Skeletal muscle tissue (tissue), 3 donors: ENCODE measurements at regions not wholly inside any gene's neighbourhood (a gene's known extent, or its start where the extent isn't known, plus 50 kb on each side); places are given as distances from the start of the nearest gene placed in this dataset.
"Not testable (repeated sequence)": the region's sequence is repeated elsewhere in the genome, so short reads cannot be mapped to it uniquely, and the experiment has no call there.

Experiments used
- H3K27ac ChIP-seq: one replicate; pipeline ENCODE4 v1.7.0; 2013; ENCODE audit warnings: mild to moderate bottlenecking, low read depth, low read length, inconsistent platforms
- H3K27me3 ChIP-seq, 3 donors: one replicate each; pipeline ENCODE4 v1.7.0; 2013; ENCODE audit warnings: low read length in 3 of 3; ENCODE audit not compliant: control insufficient read depth in 3 of 3, insufficient read depth in 3 of 3
- H3K36me3 ChIP-seq, 3 donors: one replicate each; pipeline ENCODE4 v1.7.0; 2013; ENCODE audit warnings: low read length in 3 of 3; ENCODE audit not compliant: control insufficient read depth in 3 of 3, insufficient read depth in 3 of 3
- H3K4me1 ChIP-seq, 3 donors: one replicate each; pipeline ENCODE4 v1.7.0; 2013; ENCODE audit warnings: low read length in 3 of 3, mild to moderate bottlenecking in 3 of 3; ENCODE audit not compliant: control insufficient read depth in 3 of 3, insufficient read depth in 3 of 3
- H3K4me3 ChIP-seq, 3 donors: one replicate each; pipeline ENCODE4 v1.7.0; 2013; ENCODE audit warnings: low read length in 3 of 3
- H3K9ac ChIP-seq, 3 donors: one replicate each; pipeline ENCODE4 v1.7.0; 2013; ENCODE audit warnings: low read length in 3 of 3, mild to moderate bottlenecking in 3 of 3, moderate library complexity in 2 of 3, low read depth in 1 of 3
- H3K9me3 ChIP-seq, 3 donors: one replicate each; pipeline ENCODE4 v1.7.0; 2013; ENCODE audit warnings: low read length in 3 of 3; ENCODE audit not compliant: control insufficient read depth in 3 of 3
- donor health status: Osteomylitis.

DNA sequence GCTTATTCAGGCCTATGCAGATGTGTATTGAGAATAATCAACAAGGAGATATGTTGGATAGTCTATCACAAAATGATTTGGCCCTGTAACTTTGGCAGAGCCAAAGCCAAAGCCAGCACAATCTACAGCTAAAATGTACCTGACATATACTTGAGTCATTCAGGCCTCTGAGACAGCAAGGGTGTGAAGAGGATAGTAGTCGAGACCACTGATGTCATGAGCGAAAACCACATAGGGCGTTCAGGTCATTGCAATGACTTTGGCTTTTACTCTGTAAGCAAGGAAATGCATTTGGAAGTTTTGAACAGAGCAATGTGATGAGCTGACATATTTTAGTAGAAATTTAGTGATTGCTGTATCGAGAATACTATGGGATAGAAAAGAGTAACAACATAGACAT lies 579.6 kb downstream of the AMY1C start:
- Histone ChIP-seq H3K4me3 (no peak overlapping the region), H3K9me3 (no peaks in the 10 kb centered on the region), H3K36me3 (no peaks in the 10 kb centered on the region), H3K27me3 (no peaks in the 10 kb centered on the region), H3K4me1 (no peaks in the 10 kb centered on the region), H3K27ac (no peak overlapping the region), H3K9ac (no peak overlapping the region)

DNA sequence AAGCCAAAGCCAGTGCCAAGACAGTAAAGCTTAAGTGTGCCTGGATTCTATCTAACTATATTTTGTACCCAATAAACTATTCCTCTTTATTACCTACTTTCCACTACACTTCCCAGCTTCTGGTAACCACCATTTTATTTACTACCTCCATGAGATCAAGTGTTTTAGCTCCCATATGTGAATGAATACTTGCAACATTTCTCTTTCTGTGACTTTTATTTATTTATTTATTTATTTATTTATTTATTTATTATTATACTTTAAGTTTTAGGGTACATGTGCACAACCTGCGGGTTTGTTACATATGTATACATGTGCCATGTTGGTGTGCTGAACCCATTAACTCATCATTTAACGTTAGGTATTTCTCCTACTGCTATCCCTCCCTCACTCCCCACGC lies 582.1 kb downstream of the AMY1C start:
- Histone ChIP-seq H3K36me3 (no peaks in the 10 kb centered on the region), H3K4me1 (no peaks in the 10 kb centered on the region), H3K27me3 (no peaks in the 10 kb centered on the region), H3K9me3 (no peaks in the 10 kb centered on the region), H3K9ac (no peak overlapping the region), H3K27ac (no peak overlapping the region), H3K4me3 (no peak overlapping the region)

DNA sequence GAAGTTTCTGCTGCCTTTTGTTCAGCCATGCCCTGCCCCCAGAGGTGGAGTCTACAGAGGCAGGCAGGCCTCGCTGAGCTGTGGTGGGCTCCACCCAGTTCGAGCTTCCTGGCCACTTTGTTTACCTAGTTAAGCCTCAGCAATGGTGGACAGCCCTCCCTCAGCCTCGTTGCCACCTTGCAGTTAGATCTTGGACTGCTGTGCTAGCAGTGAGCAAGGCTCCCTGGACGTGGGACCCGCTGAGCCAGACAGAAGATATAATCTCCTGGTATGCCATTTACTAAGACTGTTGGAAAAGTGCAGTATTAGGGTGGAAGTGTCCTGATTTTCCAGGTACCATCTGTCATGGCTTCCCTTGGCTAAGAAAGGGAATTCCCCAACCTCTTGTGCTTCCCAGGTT lies 588.2 kb downstream of the AMY1C start:
- H3K36me3 ChIP-seq, H3K9me3 ChIP-seq, H3K27me3 ChIP-seq, H3K9ac ChIP-seq, H3K27ac ChIP-seq, H3K4me3 ChIP-seq, H3K4me1 ChIP-seq: not testable (repeated sequence)

DNA sequence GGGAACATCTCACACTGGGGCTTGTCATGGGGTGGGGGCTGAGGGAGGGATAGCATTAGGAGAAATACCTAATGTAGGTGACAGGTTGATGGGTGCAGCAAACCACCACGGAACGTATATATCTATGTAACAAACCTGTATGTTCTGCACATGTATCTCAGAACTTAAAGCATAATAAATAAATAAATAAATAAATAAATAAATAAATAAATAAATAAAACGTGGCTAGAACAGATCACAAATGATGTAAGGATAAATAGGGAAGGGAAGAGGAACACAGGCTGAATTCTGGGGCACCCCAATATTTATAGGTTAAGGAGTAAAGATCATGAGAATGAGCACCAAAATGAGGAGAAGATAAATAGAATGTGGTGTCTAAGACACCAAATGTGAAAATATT lies 592.2 kb downstream of the AMY1C start:
- Histone ChIP-seq H3K9ac (no peak overlapping the region), H3K9me3 (no peaks in the 10 kb centered on the region), H3K27ac (no peak overlapping the region), H3K4me1 (no peaks in the 10 kb centered on the region), H3K27me3 (no peaks in the 10 kb centered on the region), H3K4me3 (no peak overlapping the region), H3K36me3 (no peaks in the 10 kb centered on the region)

DNA sequence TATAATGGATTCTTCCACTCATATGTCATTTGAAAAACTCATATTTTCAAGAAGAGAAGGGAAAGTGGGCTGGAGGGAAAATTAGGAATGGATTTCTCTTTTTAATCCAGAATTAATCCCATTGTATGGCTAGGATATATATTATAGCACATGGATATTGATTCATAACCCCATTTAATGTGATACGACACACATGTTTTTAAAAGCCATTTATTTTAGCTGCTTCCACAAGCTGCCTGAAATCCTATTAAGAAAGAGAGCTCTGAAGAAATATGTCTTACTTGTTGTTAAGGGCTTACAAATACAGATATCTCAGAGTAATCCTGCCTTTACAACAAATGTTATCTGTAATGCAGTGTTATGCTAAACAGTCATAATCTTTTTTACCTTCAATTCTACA lies 598.6 kb downstream of the AMY1C start:
- no peaks in the 10 kb centered on the region for H3K27me3 ChIP-seq
- no peak overlapping the region for H3K27ac ChIP-seq
- H3K9ac ChIP-seq: no peak overlapping the region
- H3K9me3 ChIP-seq: no peaks in the 10 kb centered on the region
- H3K36me3 ChIP-seq: no peaks in the 10 kb centered on the region
- H3K4me1 ChIP-seq: no peaks in the 10 kb centered on the region
- no peak overlapping the region for H3K4me3 ChIP-seq

DNA sequence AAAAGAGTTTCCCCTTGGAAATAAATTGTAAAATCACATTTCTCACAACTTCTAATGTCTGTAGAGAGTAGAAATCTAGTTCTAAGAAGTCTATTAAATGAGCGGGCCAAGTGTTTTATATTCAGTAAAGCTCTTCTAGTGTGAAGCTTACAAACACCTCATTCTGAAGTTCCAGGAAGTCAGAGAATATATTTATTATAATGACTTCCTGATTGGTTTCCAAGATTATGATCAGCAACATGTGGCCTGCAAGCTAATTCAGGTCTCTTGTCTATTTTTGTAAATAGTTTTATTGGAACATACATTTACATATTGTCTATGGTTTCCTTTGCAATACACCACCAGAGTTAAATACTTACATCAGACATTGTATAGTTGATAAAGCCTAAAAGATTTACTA lies 603.9 kb downstream of the AMY1C start:
- no peaks in the 10 kb centered on the region for H3K4me1 ChIP-seq
- H3K4me3 ChIP-seq: no peak overlapping the region
- H3K9me3 ChIP-seq: no peaks in the 10 kb centered on the region

DNA sequence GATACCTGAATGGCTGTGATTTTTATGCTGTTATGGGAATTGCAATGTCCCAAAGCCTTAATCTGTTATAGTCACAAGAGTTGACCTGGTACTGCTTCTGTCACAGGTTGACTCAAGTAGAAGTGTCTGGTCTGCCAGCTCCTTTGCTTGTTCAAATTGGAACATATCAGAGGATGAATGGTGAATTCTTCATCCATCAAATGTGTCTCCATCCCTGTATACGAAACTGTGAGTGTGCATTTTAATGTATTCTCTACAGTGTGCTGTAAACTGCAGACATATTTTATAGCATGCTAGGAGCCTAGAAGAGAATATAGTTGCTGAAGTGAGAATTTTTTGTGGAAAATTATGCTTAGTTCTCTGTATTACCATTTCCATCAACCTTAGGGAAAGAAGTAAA lies 608.4 kb downstream of the AMY1C start:
- Histone ChIP-seq H3K9ac (no peak overlapping the region), H3K27me3 (no peaks in the 10 kb centered on the region), H3K36me3 (no peaks in the 10 kb centered on the region), H3K27ac (no peak overlapping the region), H3K4me3 (no peak overlapping the region), H3K4me1 (no peaks in the 10 kb centered on the region), H3K9me3 (no peaks in the 10 kb centered on the region)

More for the DNA sequence above, 603.9 kb downstream of the AMY1C start:
- no peak overlapping the region for H3K27ac ChIP-seq
- no peak overlapping the region for H3K9ac ChIP-seq
- no peaks in the 10 kb centered on the region for H3K36me3 ChIP-seq
- no peaks in the 10 kb centered on the region for H3K27me3 ChIP-seq

DNA sequence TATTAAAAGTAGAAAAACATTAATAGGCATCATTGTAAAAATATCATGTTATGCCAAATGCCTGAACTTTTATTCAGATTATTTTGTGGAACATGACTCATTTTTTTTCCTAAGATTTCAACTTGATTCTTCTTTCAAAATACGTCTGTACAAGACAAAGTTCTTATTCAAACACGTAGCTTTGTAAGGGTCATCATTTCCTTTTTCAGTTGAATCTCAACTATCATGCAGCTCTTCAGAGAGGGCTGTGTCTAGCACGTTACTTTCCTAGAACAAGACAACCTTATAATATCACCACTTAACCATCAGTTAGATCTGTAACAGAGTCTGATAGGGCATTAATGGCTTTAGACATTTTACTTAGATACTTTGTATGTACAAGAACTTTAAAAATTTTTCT lies 608.9 kb downstream of the AMY1C start:
- H3K9me3 ChIP-seq: no peaks in the 10 kb centered on the region
- no peak overlapping the region for H3K4me3 ChIP-seq
- no peaks in the 10 kb centered on the region for H3K4me1 ChIP-seq
- H3K9ac ChIP-seq: no peak overlapping the region
- no peak overlapping the region for H3K27ac ChIP-seq
- H3K27me3 ChIP-seq: no peaks in the 10 kb centered on the region
- no peaks in the 10 kb centered on the region for H3K36me3 ChIP-seq

DNA sequence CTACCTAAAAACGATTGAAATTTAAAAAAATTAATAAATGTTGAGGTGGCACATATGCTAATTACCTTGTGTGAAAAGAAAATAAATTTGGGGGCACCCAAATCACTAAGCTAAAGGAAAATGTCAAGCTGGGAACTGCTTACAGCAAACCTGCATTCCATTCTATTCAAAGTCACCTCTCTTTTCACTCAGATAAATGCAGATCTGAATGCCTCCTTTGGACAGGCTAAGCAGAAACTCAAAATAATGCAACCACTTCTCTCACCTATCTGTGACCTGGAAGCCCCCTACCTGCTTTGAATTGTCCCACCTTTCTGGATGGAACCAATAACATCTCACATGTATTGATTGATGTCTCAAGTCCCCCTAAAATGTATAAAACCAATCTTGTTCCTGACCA lies 628.7 kb downstream of the AMY1C start:
- Histone ChIP-seq H3K9me3 (no peaks in the 10 kb centered on the region), H3K36me3 (no peaks in the 10 kb centered on the region), H3K4me1 (no peaks in the 10 kb centered on the region), H3K4me3 (no peak overlapping the region), H3K27ac (no peak overlapping the region), H3K27me3 (no peaks in the 10 kb centered on the region), H3K9ac (no peak overlapping the region)

DNA sequence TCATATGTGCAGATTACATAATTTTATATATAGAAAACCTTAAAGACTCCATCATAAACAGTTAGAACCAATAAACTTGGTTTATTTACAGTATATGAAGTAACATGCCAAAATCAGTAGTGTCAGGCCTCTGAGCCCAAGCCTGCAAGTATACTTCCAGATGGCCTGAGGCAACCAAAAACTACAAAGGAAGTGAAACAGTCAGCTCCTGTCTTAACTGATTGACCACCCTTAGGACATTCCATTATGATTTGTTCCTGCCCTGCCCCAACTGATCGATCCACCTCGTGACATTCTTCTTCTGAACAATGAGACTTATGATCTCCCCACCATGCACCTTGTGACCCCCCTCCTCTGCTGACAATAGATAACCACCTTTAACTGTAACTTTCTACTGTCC lies 630.3 kb downstream of the AMY1C start:
- Histone ChIP-seq H3K27ac (no peak overlapping the region), H3K4me3 (no peak overlapping the region), H3K36me3 (no peaks in the 10 kb centered on the region), H3K9me3 (no peaks in the 10 kb centered on the region), H3K9ac (no peak overlapping the region), H3K4me1 (no peaks in the 10 kb centered on the region), H3K27me3 (no peaks in the 10 kb centered on the region)
